NCI-H146 treated with DMSO at 0.1 percent for 48 hours (cell line): ENCODE measurements at regions not wholly inside any gene's neighbourhood (a gene's known extent, or its start where the extent isn't known, plus 50 kb on each side); places are given as distances from the start of the nearest gene placed in this dataset.

Experiments
- DNase-seq: peaks from one replicate; lab custom pipeline; 2025; ENCODE audit not compliant: unreplicated experiment; lab: John Stamatoyannopoulos, UW

DNA sequence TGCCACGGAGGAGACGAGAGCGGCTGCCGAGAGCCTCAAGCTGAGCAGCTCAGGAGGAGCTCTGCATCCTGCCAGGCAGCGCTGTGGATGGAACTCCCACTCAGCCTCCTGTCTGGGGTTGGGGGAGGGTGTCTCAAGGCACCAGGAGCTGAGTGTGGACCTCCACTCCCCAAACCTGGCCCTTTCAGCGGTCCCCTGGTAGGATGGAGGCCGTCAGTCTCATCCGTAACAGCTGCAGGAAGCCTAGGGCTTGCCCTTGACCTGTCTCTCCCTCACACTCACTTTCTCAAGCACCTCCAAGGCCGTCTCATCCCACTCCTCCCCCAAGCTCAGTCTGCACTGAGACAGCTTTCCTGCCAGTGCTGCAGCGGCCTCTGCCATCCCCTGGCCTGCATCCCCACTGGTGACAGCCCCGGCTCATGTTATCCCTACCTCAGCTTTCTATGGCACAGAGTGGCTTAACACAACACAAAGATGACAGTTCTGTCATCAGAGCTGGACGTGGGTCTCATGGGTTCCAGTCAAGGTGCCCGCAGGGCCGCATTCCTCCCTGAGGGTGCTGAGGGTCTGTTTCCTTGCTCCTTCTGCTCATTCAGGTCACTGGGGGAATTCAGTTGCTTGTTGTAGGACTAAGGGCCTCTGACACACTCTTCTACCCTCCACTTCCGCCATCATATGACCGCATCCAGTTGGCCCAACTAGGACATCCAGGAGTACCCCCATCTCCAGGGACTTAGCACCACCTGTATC lies 341.9 kb upstream of the B3GAT1 start:
- DNase-seq: no peak

- no peak for DNase-seq
These were observed 341.1 kb upstream of the B3GAT1 start for GRCh38 chr11:134752964-134753770.

- no peak for DNase-seq
These were observed 340.5 kb upstream of the B3GAT1 start for GRCh38 chr11:134752526-134752925.

GRCh38 chr11:134751766-134752165 lies 339.7 kb upstream of the B3GAT1 start:
- DNase-seq: no peak

- DNase-seq: no peak
These were observed 339.1 kb upstream of the B3GAT1 start for GRCh38 chr11:134751031-134751585.

- no peak for DNase-seq
These were observed 338.6 kb upstream of the B3GAT1 start for GRCh38 chr11:134750619-134751018.

DNA sequence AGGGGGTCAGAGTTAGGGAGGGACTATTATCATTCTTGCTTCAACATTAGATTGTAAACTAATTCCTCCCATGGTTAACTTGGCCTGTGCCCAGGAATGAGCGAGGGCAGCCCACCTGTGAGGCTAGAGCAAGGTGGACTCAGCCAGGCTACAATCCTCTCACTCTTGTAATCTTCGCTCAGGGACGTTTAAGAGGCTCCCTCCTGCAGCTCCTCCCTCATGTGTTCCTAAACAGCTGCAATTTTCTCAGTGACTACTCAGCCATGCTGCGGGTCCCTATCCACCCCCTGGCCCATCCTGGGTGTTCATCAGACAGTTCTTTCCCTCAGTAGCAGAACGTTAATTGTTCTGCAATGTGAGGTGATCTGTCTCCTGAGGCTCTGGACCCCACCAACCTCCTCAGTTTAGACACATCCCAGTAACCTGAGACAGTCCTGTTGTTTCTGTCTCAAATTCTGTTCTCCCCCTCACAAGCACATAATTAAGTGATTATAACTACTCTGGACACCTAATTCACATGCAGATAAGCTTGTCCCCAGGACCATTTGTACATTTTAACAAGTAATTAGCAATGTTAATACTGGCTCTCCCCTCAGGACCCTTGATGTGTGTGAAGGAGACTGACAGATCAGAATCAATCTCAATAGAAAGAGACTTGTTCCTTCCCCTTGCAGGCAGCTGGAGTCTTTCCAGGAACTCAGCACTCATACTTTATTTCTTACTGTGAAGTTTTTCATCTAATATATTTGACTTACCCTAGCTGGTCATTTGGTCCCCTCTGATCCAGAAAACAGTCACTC lies 337.2 kb upstream of the B3GAT1 start:
- DNase-seq: no peak

DNA sequence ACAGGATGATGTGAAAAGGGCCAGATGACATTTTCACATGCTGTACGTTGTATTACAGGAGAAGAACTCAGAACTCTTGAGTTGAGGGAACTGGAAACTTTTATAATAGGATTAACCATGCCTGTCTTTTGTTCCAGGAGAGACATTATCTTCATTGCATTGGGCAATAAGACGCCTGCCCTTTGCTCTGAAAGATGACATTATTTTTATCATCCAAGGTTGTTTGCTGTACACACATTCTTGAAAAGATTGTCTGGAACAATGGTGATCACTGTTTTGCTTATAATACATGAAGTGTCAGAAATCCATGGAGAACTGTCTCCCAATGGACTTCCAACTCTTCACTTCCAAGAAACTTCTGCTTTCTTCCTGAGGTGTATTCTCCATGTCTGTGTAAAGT lies 334.6 kb upstream of the B3GAT1 start:
- DNase-seq: no peak

- DNase-seq: no peak
These were observed 333.4 kb upstream of the B3GAT1 start for GRCh38 chr11:134745456-134745855.

- DNase-seq: no peak
These were observed 331.8 kb upstream of the B3GAT1 start for GRCh38 chr11:134743820-134744195.

GRCh38 chr11:134742956-134743819 lies 331.1 kb upstream of the B3GAT1 start:
- DNase-seq: no peak

- DNase-seq: no peak
These were observed 330.2 kb upstream of the B3GAT1 start for GRCh38 chr11:134742224-134742612.

DNA sequence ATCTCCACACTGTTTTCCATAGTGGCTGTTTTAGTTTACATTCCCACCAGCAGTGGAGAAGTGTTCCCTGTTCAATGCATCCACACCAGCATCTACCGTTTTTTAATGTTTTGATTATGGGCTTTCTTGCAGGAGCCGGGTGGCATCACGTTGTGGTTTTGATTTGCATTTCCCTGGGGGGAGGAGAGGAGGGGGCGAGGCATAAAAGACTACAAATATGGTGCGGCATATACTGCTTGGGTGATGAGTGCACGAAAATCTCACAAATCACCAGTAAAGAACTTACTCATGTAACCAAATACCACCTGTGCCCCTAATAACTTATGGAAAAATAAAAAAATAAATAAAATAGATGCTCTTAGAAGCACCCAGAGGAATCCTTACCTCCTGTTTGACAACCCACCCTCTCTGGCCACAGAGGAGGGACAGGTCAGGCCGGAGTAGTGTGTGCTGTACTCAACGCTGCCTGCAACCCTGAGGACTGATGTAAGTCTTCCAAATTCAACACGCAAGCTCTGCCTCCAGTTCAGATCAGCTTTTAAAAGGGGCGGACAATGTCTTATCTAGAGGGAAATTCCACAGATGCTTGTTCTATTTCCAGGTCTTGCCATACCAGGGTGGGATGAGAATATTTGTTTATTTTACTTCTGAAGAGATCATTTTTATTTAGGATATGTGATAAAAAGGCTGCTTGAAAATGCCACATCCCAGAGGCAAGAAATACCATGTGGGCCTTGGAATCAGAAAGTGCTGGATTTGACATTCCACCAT lies 329.6 kb upstream of the B3GAT1 start:
- DNase-seq: no peak

DNA sequence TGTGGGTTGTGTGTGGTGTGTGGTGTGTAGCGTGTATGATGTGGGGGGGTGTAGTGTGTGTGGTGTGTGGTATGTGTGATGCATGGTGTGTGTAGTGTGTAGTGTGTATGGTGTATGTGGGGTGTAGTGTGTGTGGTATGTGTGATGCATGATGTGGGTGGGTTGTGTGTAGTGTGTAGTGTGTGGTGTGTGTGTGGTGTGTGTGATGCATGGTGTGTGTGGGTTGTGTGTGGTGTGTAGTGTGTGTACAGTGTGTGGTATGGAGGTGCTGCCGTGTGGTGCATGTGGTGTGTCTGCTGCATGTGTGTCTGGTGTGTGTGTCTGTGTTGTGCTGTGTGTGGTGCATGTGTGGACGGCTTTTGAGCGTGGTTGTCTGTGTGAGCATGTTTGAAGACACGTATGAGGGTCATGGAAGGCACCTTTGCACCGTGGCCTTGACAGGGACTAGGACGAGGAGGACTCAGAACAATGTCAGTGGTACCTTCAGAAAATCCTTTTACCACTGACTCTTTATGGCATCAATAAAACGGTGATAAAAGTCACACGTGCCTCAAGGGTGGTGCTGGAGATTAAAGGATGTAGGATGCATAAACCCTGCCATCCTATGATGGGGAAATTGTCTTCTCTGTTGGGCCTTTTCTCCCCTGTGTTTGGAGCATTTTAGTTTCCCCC lies 328.7 kb upstream of the B3GAT1 start:
- DNase-seq: no peak

GRCh38 chr11:134739136-134739535 lies 327.1 kb upstream of the B3GAT1 start:
- no peak for DNase-seq

DNA sequence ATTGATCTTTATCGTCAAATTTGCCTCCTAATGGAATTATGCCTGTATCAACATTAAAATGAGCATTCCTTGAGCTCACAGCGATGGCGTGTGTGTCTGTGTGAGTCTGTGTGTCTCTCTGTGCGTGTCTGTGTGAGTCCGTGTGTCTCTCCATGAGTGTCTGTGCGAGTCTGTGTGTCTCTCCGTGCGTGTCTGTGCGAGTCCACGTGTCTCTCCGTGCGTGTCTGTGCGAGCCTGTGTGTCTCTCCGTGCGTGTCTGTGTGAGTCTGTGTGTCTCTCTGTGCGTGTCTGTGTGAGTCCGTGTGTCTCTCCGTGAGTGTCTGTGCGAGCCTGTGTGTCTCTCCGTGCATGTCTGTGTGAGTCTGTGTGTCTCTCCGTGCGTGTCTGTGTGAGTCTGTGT lies 326.5 kb upstream of the B3GAT1 start:
- DNase-seq: no peak

DNA sequence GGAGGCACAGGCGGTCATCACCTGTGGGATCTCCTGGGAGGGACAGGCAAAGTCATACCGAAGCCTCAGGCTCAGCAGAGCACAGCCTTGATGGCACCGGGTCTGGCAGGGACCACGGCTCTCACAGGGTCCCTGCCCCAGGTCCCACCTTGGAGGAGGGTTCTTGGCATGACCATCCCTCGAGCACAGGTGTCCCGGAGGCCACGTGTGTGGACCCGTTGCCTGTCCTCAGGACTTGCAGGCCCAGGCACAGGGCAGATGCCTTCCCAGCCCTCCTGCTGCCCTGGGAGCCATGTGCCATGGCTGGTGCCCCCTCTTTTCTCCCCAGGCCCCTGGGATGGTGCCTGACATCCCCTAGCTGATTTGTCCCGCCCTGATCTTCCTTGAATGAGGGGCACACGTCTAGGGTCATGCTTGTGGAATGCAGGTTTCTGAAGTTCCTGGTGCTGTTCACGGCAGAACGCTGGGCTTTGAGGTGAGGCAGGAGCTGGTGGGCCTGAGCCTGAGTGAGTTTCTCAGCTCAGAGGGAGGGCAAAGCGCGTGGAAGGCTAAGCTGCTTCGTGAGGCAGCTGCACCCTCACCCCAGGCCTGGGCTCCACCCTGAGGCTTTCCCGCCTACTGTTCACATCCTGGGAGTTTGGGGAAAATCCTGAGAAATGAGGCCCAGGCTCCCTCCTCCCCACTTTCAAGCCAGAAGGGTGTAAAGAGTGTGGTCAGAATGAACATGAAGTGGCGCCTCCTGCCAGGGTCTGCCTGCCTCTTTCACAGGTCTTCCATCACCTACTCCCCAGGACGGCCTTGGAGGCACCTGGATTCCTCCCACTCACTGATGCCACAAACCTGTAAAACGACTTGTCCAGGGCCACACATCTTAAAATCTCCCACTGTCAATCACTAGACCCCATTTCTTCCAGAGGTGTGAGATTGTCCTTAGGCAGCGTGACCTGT lies 325.8 kb upstream of the B3GAT1 start:
- no peak for DNase-seq
